Superior temporal gyrus (tissue), 1 donor: ENCODE measurements at regions not wholly inside any gene's neighbourhood (a gene's known extent, or its start where the extent isn't known, plus 50 kb on each side); places are given as distances from the start of the nearest gene placed in this dataset.
A peak's percentile ranks its signal among the peaks of the same experiment; 100 is the strongest.

Experiments
- DNase-seq: peaks from one replicate; pipeline ENCODE4 v3.0.0-alpha.2; 2016; ENCODE audit errors: extremely low spot score

DNA sequence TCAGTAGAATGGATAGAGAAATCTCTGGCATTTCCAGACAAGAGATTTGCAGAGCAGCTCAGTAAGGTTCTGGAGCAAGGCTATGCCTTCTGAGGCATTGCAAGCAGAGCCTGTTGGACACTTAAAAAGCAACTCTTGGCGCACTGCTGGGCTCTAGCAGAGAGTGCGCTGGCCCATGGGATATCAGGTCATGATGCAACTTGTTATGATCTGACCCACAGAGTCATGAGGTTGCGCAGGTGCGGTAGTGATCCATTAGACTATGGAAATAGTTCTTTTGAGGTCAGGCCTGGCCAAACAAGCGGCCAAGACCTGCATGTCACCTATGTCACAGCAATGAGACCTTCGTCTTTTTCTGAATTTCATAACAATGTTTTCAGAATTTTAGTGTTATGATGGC, 168.6 kb downstream of the TMTC3 start:
- no peak for DNase-seq

DNA sequence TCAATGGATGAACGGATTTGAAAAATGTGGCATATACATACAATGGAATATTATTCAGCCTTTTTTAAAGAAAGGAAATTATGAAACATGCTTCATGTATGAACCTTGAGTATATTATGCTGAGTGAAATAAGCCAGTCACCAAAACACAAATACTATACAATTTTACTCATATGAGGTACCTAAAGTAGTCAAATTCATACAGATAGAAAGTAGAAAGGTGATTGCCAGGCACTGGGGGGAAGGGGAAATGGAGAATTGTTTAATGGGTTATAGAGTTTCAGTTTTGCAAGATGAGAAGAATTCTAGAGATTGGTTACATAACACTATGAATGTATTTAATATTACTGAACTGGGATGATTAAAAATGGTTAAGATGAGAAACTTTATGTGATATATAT, 171.4 kb downstream of the TMTC3 start:
- DNase-seq, result no peak

DNA sequence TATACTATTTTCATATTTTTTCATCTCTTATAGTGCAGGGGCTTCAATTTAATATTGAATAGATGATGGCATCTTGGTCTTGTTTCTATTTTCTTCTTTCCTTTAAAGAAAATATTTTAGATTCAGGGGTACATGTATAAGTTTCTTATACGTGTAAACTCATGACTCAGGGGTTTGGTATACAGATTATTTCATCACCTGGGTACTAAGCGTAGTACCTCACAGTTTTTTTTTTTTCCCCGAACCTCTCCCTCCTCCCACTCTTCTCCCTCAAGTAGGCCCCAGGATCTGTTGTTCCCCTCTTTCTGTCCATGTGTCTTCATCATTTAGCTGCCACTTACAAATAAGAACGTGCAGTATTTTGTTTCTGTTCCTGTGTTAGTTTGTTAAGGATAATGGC, 172.6 kb downstream of the TMTC3 start:
- DNase-seq, result no peak

DNA sequence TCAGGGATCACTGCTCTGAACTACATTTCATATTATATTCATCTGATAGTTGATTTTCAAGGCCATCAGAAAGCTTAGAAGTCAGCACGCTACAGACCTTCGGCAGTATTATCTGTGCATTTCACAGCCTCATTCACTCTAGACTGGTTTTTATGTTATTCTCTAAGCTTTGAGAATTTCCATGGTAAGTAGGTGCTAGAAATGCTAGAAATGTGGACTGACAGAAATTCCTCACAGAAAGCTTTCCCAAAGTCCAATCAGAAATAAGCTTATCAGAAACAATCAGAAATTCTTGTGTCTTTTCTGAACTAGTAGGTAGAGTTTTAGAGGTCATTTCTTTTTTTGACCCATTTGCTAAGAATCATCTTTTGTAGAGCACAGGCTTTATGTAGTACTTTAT, 176.6 kb downstream of the TMTC3 start:
- no peak for DNase-seq

DNA sequence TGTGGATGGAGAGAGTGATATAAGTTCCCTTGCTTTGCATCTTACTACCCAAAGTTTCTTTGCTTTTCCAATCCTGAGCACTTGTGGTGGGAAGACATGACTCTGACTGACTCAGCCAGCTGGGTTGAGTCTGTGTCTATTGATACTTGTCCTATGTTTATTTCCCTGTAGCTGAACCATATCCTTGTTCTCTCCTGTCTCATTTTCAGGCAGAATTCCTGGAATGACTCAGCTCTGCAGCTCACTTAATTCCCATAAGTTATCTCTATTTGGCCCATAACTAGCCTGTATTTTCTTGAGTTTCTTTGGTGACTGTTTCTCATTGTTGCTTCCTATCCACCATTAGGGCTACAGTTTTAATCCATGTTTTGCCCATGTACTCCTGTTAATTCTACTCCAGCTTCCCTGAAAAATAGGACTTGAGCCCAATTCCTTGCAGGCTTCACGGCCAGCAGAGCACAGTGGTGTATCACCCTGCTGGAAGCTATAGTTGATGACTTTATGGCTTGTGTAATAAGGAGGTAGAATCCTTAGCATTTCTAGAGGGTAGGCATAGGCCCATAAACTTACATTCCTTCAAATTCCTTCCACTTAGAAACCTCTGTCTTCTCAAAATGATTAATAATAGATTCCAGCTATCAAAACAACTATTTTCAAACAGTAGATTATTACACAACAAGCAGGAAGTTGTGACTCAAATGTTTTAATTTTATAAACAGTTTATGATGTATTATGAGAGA, 183.1 kb downstream of the TMTC3 start:
- DNase-seq, result no peak

GRCh38 chr12:88325816-88326189, 183.7 kb downstream of the TMTC3 start:
- DNase-seq, result no peak

- DNase-seq, result no peak
Measured at GRCh38 chr12:88327276-88327675, 185.2 kb downstream of the TMTC3 start.

GRCh38 chr12:88328090-88328489, 186.0 kb downstream of the TMTC3 start:
- DNase-seq, result no peak

- no peak for DNase-seq
Measured at GRCh38 chr12:88329833-88330232, 187.7 kb downstream of the TMTC3 start.

- DNase-seq, result no peak
Measured at GRCh38 chr12:88334271-88334670, 192.2 kb downstream of the TMTC3 start.

DNA sequence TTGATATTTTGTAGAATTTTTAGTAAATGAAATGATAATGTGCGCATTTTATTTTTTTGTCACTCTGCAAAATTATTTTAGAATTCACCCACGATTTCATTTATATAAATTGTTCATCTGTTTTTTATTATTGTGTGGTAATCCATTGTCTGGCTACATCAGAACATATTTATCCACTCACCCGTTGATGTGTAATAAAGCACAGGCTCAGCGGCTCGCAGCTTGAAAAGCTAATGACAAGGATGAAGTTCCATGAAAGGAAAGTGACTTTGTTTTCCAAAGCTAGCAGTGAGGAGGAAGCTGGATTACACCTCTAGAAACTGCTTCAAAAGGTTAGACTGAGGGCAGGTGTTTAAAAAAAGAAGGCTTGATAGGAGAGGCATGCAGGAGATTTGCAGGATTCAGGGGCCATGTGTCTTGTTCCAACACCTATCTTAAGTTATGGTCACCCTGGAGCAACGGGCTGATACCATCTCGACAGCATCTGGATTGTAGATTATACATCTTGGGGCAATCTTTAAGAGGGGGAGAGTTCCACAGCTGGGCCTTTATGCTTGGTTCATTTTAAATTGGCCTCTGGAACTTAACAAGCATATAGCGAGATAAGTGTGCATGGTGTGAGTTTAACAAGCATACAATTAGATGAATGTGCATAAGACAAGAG, 194.1 kb downstream of the TMTC3 start:
- DNase-seq, result no peak

DNA sequence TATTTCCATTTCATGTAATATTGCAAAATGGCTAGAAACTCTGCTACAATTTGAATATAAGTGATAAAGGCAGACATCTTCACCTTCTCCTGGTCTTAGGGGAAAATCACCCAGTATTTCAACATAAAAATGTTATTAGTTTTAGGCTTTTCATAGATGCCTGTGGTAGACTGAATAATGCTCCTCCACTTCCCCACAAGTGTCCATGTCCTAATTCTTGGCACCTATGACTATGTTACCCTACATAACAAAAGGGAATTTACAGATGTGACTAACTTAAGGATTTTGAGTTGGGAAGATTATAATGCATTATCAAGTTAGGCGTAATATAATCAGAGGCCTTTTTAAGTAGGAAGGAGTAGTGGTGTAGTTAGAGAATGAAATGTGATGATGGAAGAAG, 196.4 kb downstream of the TMTC3 start:
- no peak for DNase-seq

DNA sequence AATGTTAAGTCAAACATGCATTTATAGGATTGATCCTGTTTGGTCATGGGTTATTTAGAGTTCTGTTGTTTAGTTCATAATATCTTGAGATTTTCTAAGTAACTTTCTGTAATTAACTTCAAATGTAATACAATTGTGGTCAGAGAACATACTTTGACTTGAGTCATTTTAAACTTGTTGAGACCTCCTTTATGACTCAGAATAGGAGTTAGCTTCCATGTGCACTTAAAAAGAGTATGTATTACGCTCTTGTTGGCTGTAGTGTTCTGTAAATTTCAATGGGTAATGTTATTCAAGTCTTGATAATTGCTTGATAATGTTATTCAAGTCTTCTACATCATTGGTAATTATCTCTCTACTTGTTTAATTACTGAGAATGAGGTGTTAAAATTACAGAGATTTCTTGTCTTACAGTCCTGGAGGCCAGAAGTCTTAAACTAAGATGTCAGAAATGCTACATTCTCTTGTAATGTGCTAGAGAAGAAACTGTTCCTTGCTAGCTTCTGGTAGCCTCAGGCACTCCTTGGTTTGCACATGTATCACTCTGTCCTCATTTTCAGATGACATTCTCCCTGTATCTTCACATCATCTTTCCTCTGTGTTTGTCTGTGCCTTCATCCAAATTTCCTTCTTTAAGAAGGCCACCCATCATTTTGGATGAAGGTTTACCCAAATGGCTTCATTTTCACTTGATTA, 197.3 kb downstream of the TMTC3 start:
- DNase-seq, result no peak

DNA sequence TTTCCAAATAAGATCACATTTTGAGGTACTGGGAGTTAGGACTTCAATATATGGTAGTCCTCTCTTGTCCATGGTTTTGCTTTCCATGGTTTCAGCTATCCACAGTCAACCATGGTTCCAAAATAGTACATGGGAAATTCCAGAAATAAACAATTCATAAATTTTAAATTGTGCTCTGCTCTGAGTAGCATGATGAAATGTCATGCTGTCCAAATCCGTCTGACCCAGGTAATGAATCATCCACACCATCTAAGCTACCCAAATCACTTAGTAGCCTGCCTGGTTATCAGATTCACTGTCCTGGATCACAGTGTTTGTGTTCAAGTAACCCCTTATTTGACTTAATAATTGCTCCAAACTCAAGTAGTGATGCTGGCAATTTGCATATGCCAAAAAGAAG, 197.9 kb downstream of the TMTC3 start:
- DNase-seq, result no peak

DNA sequence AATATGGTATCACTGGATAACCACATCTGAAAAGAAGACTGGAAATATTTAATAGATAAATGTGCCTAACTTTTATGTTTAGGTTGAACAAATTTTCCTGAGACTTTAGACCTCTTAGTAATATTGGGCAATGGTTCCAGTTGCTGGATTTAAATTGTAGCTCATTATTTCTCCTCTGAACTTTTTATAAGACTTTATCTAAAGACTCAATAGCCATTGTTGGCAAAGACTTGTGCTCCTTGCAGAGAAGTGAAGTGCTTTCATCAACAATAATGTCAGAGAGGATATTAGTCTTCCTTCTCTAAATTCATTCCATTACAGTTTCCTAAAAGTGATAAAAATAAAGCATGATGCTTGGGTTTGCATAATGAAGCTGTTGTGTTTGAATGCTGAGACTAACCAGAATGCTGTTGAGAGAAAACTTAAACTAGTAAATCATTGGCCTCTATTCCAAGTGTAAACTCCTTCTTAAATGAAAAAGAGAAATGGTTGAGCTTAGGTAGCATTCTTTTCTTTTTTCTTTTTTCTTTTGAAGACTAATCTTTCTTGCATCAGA, 200.2 kb downstream of the TMTC3 start:
- no peak for DNase-seq

- no peak for DNase-seq
Measured at GRCh38 chr12:88351146-88351545, 209.0 kb downstream of the TMTC3 start.

GRCh38 chr12:88354691-88355090, 212.6 kb downstream of the TMTC3 start:
- no peak for DNase-seq

- DNase-seq, result no peak
Measured at GRCh38 chr12:88360343-88360742, 218.2 kb downstream of the TMTC3 start.

DNA sequence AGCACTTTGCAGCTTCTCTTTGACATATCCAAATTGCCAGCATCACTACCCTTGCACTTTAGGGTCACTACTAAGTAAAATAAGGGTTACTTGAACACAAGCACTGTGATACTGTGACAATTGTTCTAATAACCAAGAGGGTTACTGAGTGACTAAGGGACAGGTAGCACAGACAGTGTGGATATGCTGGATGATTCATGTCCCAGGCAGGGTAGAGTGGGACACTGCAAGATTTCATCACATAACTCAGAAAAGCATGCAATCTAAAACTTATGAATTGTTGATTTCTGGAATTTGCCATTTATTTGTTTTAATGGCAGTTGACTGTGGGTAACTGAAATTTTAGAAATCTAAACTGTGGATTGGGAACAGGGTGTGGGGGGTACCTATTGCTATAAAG, 218.8 kb downstream of the KITLG start:
- DNase-seq, result no peak

DNA sequence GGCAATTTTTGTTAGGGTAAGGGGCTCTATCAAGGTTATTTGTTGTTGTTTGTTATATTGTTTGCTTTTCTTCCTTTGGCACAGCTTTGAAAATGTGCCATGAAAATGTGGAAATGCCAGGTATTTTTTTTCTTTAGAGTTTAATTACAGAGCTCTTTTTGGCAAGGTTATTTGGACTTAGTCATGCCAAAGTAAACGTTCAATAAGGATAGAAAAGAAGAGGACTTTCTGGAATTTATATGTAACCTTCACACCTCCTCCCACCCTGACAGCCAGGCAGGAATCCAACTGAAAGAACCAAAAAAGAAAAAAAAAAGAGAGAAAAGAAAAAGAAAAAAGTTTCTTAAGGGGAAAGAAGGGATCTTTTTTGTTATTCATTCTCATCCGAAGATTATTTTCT, 217.8 kb downstream of the KITLG start:
- DNase-seq, result peak; percentile 54

DNA sequence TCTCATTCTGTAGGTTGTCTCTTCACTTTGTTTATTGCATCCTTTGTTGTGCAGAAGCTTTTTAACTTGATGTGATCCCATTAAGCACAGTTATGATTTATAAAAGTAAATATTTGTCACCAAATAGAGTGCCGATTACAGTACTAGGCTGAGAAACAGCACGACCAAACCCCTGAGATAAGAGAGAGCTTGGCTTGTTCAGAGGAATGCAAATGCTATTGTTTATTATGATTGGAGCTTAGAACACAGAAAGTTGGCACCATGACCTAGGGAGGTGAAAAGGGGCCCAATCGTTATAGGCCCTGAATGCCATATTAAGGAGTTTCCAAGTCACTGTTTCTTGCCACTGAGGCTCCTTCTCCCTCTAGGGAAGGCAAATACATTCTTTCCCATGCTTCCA, 214.9 kb downstream of the KITLG start:
- no peak for DNase-seq

DNA sequence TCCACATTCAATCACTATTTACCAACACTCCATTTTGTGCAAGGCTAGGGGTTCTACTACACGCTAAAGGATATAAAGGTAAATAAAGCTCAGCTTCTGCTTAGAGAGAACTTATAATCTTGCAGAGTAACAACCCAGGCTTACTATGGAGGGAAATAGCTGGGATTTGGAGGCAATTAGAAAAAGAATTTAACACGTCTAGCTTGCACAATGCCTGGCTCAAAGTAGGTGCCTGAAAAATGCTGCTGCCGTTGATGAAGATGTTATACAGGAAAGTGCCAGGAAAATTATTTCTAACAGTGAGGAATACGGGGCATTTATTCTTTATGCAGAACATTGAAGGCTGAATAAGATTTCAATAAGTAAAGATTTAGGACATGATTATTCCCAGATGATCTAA, 214.2 kb downstream of the KITLG start:
- no peak for DNase-seq

GRCh38 chr12:88367231-88367630, 213.0 kb downstream of the KITLG start:
- no peak for DNase-seq
